ENCODE measurements at regions not wholly inside any gene's neighbourhood (a gene's known extent, or its start where the extent isn't known, plus 50 kb on each side); places are given as distances from the start of the nearest gene placed in this dataset.

- no peak for DNase-seq
Observed at GRCh38 chr13:31898378-31899071, 133.0 kb upstream of the FRY start.

GRCh38 chr13:31901985-31902384 is 129.6 kb upstream of the FRY start:
- DNase-seq: no peak

GRCh38 chr13:31903111-31903815 is 128.3 kb upstream of the FRY start:
- DNase-seq: peak; percentile 53

- DNase-seq: no peak
Observed at GRCh38 chr13:31904941-31905824, 126.4 kb upstream of the FRY start.

- no peak for DNase-seq
Observed at GRCh38 chr13:31905961-31906360, 125.6 kb upstream of the FRY start.

- peak; percentile 88 for DNase-seq
Observed at GRCh38 chr13:31908696-31909411, 122.7 kb upstream of the FRY start.

- DNase-seq: peak; percentile 77
Observed at GRCh38 chr13:31909864-31910551, 121.6 kb upstream of the FRY start.

GRCh38 chr13:31910633-31911032 is 120.9 kb upstream of the FRY start:
- no peak for DNase-seq

- DNase-seq: peak; percentile 66
Observed at GRCh38 chr13:31912647-31913401, 118.8 kb upstream of the FRY start.

GRCh38 chr13:31913459-31913858 is 118.1 kb upstream of the FRY start:
- DNase-seq: peak; percentile 36

GRCh38 chr13:31914843-31915242 is 116.7 kb upstream of the FRY start:
- no peak for DNase-seq

GRCh38 chr13:31918707-31919106 is 112.9 kb upstream of the FRY start:
- no peak for DNase-seq

- DNase-seq: no peak
Observed at GRCh38 chr13:31919241-31919640, 112.3 kb upstream of the FRY start.

- DNase-seq: peak; percentile 61
Observed at GRCh38 chr13:31919971-31920726, 111.4 kb upstream of the FRY start.

GRCh38 chr13:31920727-31921100 is 110.9 kb upstream of the FRY start:
- peak; percentile 37 for DNase-seq

GRCh38 chr13:31922724-31923123 is 108.8 kb upstream of the FRY start:
- no peak for DNase-seq

- no peak for DNase-seq
Observed at GRCh38 chr13:31923134-31923763, 108.3 kb upstream of the FRY start.

- no peak for DNase-seq
Observed at GRCh38 chr13:31925079-31925478, 106.5 kb upstream of the FRY start.

GRCh38 chr13:31927219-31927653 is 104.3 kb upstream of the FRY start:
- DNase-seq: no peak

Measured in inflammatory macrophage treated with lipopolysaccharide for 4 hours (primary cell).